NB4 (cell line): ENCODE measurements at regions not wholly inside any gene's neighbourhood (a gene's known extent, or its start where the extent isn't known, plus 50 kb on each side); places are given as distances from the start of the nearest gene placed in this dataset.

ENCODE experiments used
- POLR2A ChIP-seq: IDR thresholded peaks from 2 replicates; pipeline ENCODE4 v1.6.1; 2011; ENCODE audit warnings: mild to moderate bottlenecking; ENCODE audit not compliant: insufficient read length; ENCODE audit errors: extremely low read depth
- TF ChIP-seq, protein P1 (sequence below): IDR thresholded peaks from one replicate; pipeline ENCODE4 v1.5.1; 2012; ENCODE audit warnings: low read depth, low read length

DNA sequence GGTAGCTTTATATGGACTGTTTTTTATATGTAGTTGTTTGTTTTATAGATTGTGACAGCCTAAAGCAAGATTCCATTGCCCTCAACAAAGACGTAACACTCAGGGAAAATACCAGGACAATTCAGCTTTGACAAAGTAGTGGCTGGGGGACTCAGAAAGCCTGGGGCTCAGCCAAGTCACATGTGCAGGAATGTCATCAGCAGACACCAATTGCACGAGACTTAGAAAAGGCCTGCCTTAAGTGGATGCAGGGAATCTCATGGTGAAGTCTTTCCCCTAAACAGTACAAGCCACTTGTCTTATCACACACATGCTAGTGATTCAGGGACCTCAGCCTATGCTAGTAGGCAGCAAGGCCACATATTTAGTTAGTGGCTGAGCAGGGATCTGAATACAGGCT lies 381.8 kb upstream of the THBS1 start:
- no peak for TF ChIP-seq POLR2A
- TF ChIP-seq, protein P1, sequence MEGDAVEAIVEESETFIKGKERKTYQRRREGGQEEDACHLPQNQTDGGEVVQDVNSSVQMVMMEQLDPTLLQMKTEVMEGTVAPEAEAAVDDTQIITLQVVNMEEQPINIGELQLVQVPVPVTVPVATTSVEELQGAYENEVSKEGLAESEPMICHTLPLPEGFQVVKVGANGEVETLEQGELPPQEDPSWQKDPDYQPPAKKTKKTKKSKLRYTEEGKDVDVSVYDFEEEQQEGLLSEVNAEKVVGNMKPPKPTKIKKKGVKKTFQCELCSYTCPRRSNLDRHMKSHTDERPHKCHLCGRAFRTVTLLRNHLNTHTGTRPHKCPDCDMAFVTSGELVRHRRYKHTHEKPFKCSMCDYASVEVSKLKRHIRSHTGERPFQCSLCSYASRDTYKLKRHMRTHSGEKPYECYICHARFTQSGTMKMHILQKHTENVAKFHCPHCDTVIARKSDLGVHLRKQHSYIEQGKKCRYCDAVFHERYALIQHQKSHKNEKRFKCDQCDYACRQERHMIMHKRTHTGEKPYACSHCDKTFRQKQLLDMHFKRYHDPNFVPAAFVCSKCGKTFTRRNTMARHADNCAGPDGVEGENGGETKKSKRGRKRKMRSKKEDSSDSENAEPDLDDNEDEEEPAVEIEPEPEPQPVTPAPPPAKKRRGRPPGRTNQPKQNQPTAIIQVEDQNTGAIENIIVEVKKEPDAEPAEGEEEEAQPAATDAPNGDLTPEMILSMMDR: no peak
